ENCODE measurements at regions not wholly inside any gene's neighbourhood (a gene's known extent, or its start where the extent isn't known, plus 50 kb on each side); places are given as distances from the start of the nearest gene placed in this dataset.
"Not testable (repeated sequence)": the region's sequence is repeated elsewhere in the genome, so short reads cannot be mapped to it uniquely, and the experiment has no call there.

- DNase-seq, result no peak
Observed at GRCh38 chr4:116275006-116275405, 810.4 kb downstream of the TRAM1L1 start.

- no peak for DNase-seq
Observed at GRCh38 chr4:116272336-116272735, 813.0 kb downstream of the TRAM1L1 start.

- not testable (repeated sequence) for DNase-seq
Observed at GRCh38 chr4:116260931-116261330, 824.4 kb downstream of the TRAM1L1 start.

- DNase-seq, result no peak
Observed at GRCh38 chr4:116244771-116245170, 840.6 kb downstream of the TRAM1L1 start.

- no peak for DNase-seq
Observed at GRCh38 chr4:116243431-116243830, 841.9 kb downstream of the TRAM1L1 start.

GRCh38 chr4:116233971-116234370 is 851.4 kb downstream of the TRAM1L1 start:
- DNase-seq, result no peak

GRCh38 chr4:116231999-116232398 is 853.4 kb downstream of the TRAM1L1 start:
- DNase-seq, result not testable (repeated sequence)

- DNase-seq, result no peak
Observed at GRCh38 chr4:116229420-116229819, 856.0 kb downstream of the TRAM1L1 start.

- no peak for DNase-seq
Observed at GRCh38 chr4:116223040-116223732, 862.2 kb downstream of the TRAM1L1 start.

- DNase-seq, result no peak
Observed at GRCh38 chr4:116217781-116218180, 867.6 kb downstream of the TRAM1L1 start.

GRCh38 chr4:116215622-116216021 is 869.8 kb downstream of the TRAM1L1 start:
- no peak for DNase-seq

- no peak for DNase-seq
Observed at GRCh38 chr4:116202524-116202923, 882.9 kb downstream of the TRAM1L1 start.

GRCh38 chr4:116197317-116197809 is 888.0 kb downstream of the TRAM1L1 start:
- no peak for DNase-seq

GRCh38 chr4:116183241-116183640 is 902.1 kb downstream of the TRAM1L1 start:
- DNase-seq, result no peak

GRCh38 chr4:116180157-116180601 is 905.2 kb downstream of the TRAM1L1 start:
- DNase-seq, result no peak

GRCh38 chr4:116151371-116151770 is 934.0 kb downstream of the TRAM1L1 start:
- DNase-seq, result not testable (repeated sequence)

- no peak for DNase-seq
Observed at GRCh38 chr4:116150152-116150551, 935.2 kb downstream of the TRAM1L1 start.

GRCh38 chr4:116143198-116143597 is 942.2 kb downstream of the TRAM1L1 start:
- no peak for DNase-seq

- DNase-seq, result no peak
Observed at GRCh38 chr4:116132946-116133345, 952.4 kb downstream of the TRAM1L1 start.

- no peak for DNase-seq
Observed at GRCh38 chr4:116126794-116127193, 958.6 kb downstream of the TRAM1L1 start.

GRCh38 chr4:116122124-116122523 is 963.3 kb downstream of the TRAM1L1 start:
- DNase-seq, result no peak

- DNase-seq, result no peak
Observed at GRCh38 chr4:116118221-116118620, 967.2 kb downstream of the TRAM1L1 start.

- DNase-seq, result not testable (repeated sequence)
Observed at GRCh38 chr4:116112861-116113260, 972.5 kb downstream of the TRAM1L1 start.

GRCh38 chr4:116110713-116111112 is 974.7 kb downstream of the TRAM1L1 start:
- DNase-seq, result no peak

- DNase-seq, result no peak
Observed at GRCh38 chr4:116108606-116109005, 976.8 kb downstream of the TRAM1L1 start.
